ENCODE measurements at regions not wholly inside any gene's neighbourhood (a gene's known extent, or its start where the extent isn't known, plus 50 kb on each side); places are given as distances from the start of the nearest gene placed in this dataset.

DNA sequence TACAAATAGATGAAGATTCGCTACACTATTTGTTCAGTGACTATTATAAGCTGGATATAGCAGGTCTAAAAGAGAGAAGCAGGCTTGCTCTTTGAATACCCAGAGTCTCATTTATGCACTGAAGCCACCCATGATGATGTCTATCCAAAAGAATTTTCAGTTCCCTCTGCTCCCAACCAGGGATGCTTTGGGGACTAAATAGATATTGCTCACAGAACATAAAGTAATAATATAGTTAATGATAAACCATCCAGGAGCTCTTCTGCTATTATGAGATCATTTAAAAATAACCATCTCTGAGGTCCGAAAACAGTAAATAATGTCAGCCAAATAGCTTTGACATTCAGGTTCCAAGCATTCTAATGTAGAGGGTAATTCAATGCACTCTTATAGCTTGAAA, 875.4 kb downstream of the SORCS3 start:
- ChIA-PET POLR2A (no interaction called here), CTCF (no interaction called here)
- no peaks in the 10 kb centered on the region for H3K27me3 Mint-ChIP-seq
- H3K9me3 Mint-ChIP-seq, result no peaks in the 10 kb centered on the region
- DNase-seq (no peak), ATAC-seq (ENCODE audit: poor library complexity) (no peak)
- intact Hi-C loops (cut with DNase I, micrococcal nuclease), result no loop called here
- H3K27me3 ChIP-seq (ENCODE audit: control insufficient read depth in 1 of 2, insufficient read depth in 2 of 2, low read length in 2 of 2), result no peaks in the 10 kb centered on the region
- no peak overlapping the region for H3K27ac Mint-ChIP-seq
- no peak overlapping the region for H3K27ac ChIP-seq (ENCODE audit: low read depth in 1 of 2, low read length in 2 of 2)
- no peaks in the 10 kb centered on the region for H3K4me1 Mint-ChIP-seq (ENCODE audit: low read depth)
- H3K9me3 ChIP-seq (ENCODE audit: control insufficient read depth in 1 of 2, insufficient read depth in 1 of 2, low read length in 2 of 2), result no peaks in the 10 kb centered on the region
- H3K36me3 Mint-ChIP-seq (ENCODE audit: low read depth), result no peaks in the 10 kb centered on the region
- H3K4me3 Mint-ChIP-seq, result no peak overlapping the region
- H3K4me3 ChIP-seq (ENCODE audit: low read length), result no peak overlapping the region
- no peak for TF ChIP-seq CTCF (IDR thresholded peaks at IDR 0.05)
- H3K36me3 ChIP-seq (ENCODE audit: insufficient read depth, low read length), result no peaks in the 10 kb centered on the region
- no peaks in the 10 kb centered on the region for H3K4me1 ChIP-seq (ENCODE audit: insufficient read depth, low read length)

DNA sequence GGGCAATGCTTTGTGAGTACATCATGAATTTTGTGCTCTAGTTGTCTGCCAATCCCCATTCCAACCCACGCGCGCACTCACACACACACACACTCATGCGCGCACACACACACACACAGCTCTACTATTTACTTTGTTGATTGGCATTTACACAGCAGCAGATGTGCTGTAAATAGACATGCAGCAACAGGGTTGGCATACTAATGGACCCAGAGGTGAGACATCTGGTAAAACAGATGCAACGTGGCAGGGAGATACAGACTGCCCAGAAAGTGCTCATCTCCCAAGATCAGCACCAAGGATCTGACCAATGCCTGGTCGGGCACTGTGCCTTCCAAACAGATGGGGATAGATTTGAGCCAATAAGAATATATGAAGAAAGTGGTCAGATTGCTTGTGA, 873.0 kb downstream of the SORCS3 start:
- H3K27me3 Mint-ChIP-seq, result no peaks in the 10 kb centered on the region
- Histone ChIP-seq H3K27ac (ENCODE audit: low read depth in 1 of 2, low read length in 2 of 2) (no peak overlapping the region), H3K4me1 (ENCODE audit: insufficient read depth, low read length) (no peaks in the 10 kb centered on the region), H3K36me3 (ENCODE audit: insufficient read depth, low read length) (no peaks in the 10 kb centered on the region), H3K27me3 (ENCODE audit: control insufficient read depth in 1 of 2, insufficient read depth in 2 of 2, low read length in 2 of 2) (no peaks in the 10 kb centered on the region), H3K9me3 (ENCODE audit: control insufficient read depth in 1 of 2, insufficient read depth in 1 of 2, low read length in 2 of 2) (no peaks in the 10 kb centered on the region), H3K4me3 (ENCODE audit: low read length) (no peak overlapping the region)
- ChIA-PET CTCF (no interaction called here), POLR2A (no interaction called here)
- no peaks in the 10 kb centered on the region for H3K36me3 Mint-ChIP-seq (ENCODE audit: low read depth)
- no peaks in the 10 kb centered on the region for H3K4me1 Mint-ChIP-seq (ENCODE audit: low read depth)
- H3K9me3 Mint-ChIP-seq, result no peaks in the 10 kb centered on the region
- ATAC-seq (ENCODE audit: poor library complexity), result no peak
- no peak for DNase-seq
- no peak overlapping the region for H3K27ac Mint-ChIP-seq
- intact Hi-C loops (cut with DNase I, micrococcal nuclease), result no loop called here
- H3K4me3 Mint-ChIP-seq, result no peak overlapping the region
- TF ChIP-seq CTCF (IDR thresholded peaks at IDR 0.05), result no peak

- intact Hi-C loops (cut with DNase I, micrococcal nuclease), result no loop called here
- no peak for TF ChIP-seq CTCF (IDR thresholded peaks at IDR 0.05)
- no peak overlapping the region for H3K4me3 ChIP-seq (ENCODE audit: low read length)
- CTCF ChIA-PET, result no interaction called here
- no peak for DNase-seq
- no peaks in the 10 kb centered on the region for H3K27me3 ChIP-seq (ENCODE audit: control insufficient read depth in 1 of 2, insufficient read depth in 2 of 2, low read length in 2 of 2)
- H3K36me3 ChIP-seq (ENCODE audit: insufficient read depth, low read length), result no peaks in the 10 kb centered on the region
- H3K9me3 Mint-ChIP-seq, result no peaks in the 10 kb centered on the region
- H3K4me3 Mint-ChIP-seq, result no peak overlapping the region
- no peaks in the 10 kb centered on the region for H3K4me1 Mint-ChIP-seq (ENCODE audit: low read depth)
- H3K4me1 ChIP-seq (ENCODE audit: insufficient read depth, low read length), result no peaks in the 10 kb centered on the region
- H3K27ac Mint-ChIP-seq, result no peak overlapping the region
- no peaks in the 10 kb centered on the region for H3K9me3 ChIP-seq (ENCODE audit: control insufficient read depth in 1 of 2, insufficient read depth in 1 of 2, low read length in 2 of 2)
- ATAC-seq (ENCODE audit: poor library complexity), result no peak
- H3K27ac ChIP-seq (ENCODE audit: low read depth in 1 of 2, low read length in 2 of 2), result no peak overlapping the region
- H3K27me3 Mint-ChIP-seq, result no peaks in the 10 kb centered on the region
- POLR2A ChIA-PET, result no interaction called here
- H3K36me3 Mint-ChIP-seq (ENCODE audit: low read depth), result no peaks in the 10 kb centered on the region
Observed at GRCh38 chr10:105509517-105509916, 868.4 kb downstream of the SORCS3 start.
